GM23338 (cell line): ENCODE measurements at regions not wholly inside any gene's neighbourhood (a gene's known extent, or its start where the extent isn't known, plus 50 kb on each side); places are given as distances from the start of the nearest gene placed in this dataset.

ENCODE experiments used
- ATAC-seq: fragments of 200-7000 bp; cut with Tn5 transposase; 3 replicates; pipeline ENCODE4 v1.9.1; 2020
- DNase-seq: peaks from one replicate; pipeline ENCODE4 v3.0.0-alpha.2; 2015; ENCODE audit warnings: low spot score
- H2AFZ ChIP-seq: fragments of 200-600 bp; sonication (generic); 2 replicates; pipeline ENCODE4 v1.8.0; 2016; ENCODE audit warnings: antibody characterized with exemption, mild to moderate bottlenecking, moderate library complexity
- H3F3A ChIP-seq: fragments of 200-600 bp; sonication (generic); replicated peaks from 2 replicates; pipeline ENCODE4 v1.8.0; 2017; ENCODE audit warnings: antibody characterized with exemption, mixed run types, low read depth
- H3K27ac ChIP-seq: fragments of 200-600 bp; sonication (generic); 2 replicates; pipeline ENCODE4 v1.6.1; 2016; ENCODE audit warnings: low read depth
- H3K27me3 ChIP-seq: fragments of 200-600 bp; sonication (generic); 2 replicates; pipeline ENCODE4 v1.8.0; 2016; ENCODE audit warnings: mild to moderate bottlenecking, mixed run types, moderate library complexity; ENCODE audit not compliant: insufficient read depth
- H3K36me3 ChIP-seq: fragments of 200-600 bp; sonication (generic); 2 replicates; pipeline ENCODE4 v1.8.0; 2016; ENCODE audit warnings: mild to moderate bottlenecking; ENCODE audit not compliant: insufficient read depth
- H3K4me1 ChIP-seq: fragments of 200-600 bp; sonication (generic); 2 replicates; pipeline ENCODE4 v1.8.0; 2016; ENCODE audit warnings: mild to moderate bottlenecking, moderate library complexity; ENCODE audit not compliant: insufficient read depth
- H3K4me2 ChIP-seq: fragments of 200-600 bp; sonication (generic); 2 replicates; pipeline ENCODE4 v1.7.1; 2017; ENCODE audit warnings: mixed run types
- H3K4me3 ChIP-seq: fragments of 200-600 bp; sonication (generic); 2 replicates; pipeline ENCODE4 v1.6.1; 2016; ENCODE audit warnings: mixed run types
- H3K79me2 ChIP-seq: fragments of 200-600 bp; sonication (generic); replicated peaks from 2 replicates; pipeline ENCODE4 v1.8.0; 2017; ENCODE audit warnings: mild to moderate bottlenecking; ENCODE audit not compliant: insufficient read depth
- H3K9me2 ChIP-seq: fragments of 200-600 bp; sonication (generic); 2 replicates; pipeline ENCODE4 v1.8.0; 2017; ENCODE audit not compliant: insufficient read depth
- H4K20me1 ChIP-seq: fragments of 200-600 bp; sonication (generic); replicated peaks from 2 replicates; pipeline ENCODE4 v1.8.0; 2017; ENCODE audit warnings: mild to moderate bottlenecking; ENCODE audit not compliant: insufficient read depth
- H3K27ac Mint-ChIP-seq: 2 replicates; pipeline ENCODE4 v1.8.0; 2020; ENCODE audit warnings: inconsistent platforms, mild to moderate bottlenecking, moderate library complexity, mixed read lengths
- H3K27me3 Mint-ChIP-seq: 3 replicates; pipeline ENCODE4 v1.8.0; 2022; ENCODE audit warnings: low read depth, mild to moderate bottlenecking, moderate library complexity, mixed read lengths, inconsistent platforms; ENCODE audit not compliant: insufficient read depth, poor library complexity
- H3K36me3 Mint-ChIP-seq: 3 replicates; pipeline ENCODE4 v1.8.0; 2021; ENCODE audit warnings: low read depth, mild to moderate bottlenecking, inconsistent platforms, moderate library complexity, mixed read lengths
- H3K4me1 Mint-ChIP-seq: 3 replicates; pipeline ENCODE4 v1.8.0; 2020; ENCODE audit warnings: mild to moderate bottlenecking, inconsistent platforms, mixed read lengths
- H3K4me3 Mint-ChIP-seq: 3 replicates; pipeline ENCODE4 v1.8.0; 2021; ENCODE audit warnings: moderate library complexity, mild to moderate bottlenecking, inconsistent platforms, mixed read lengths
- H3K9me3 Mint-ChIP-seq: 3 replicates; pipeline ENCODE4 v1.8.0; 2020; ENCODE audit warnings: moderate library complexity, mild to moderate bottlenecking, inconsistent platforms, mixed read lengths
- CTCF ChIP-seq, 2 experiments: fragments of 200-600 bp in 1 of 2; sonication (generic) in 1 of 2; conservative IDR thresholded peaks; 2 replicates each; pipeline versions ENCODE4 v1.5.1 to v1.6.1; 2016 to 2017; ENCODE audit warnings: antibody characterized with exemption in 2 of 2, low read depth in 2 of 2, mild to moderate bottlenecking in 2 of 2, moderate library complexity in 1 of 2
- EZH2 ChIP-seq: fragments of 200-600 bp; sonication (generic); IDR thresholded peaks from one replicate; pipeline ENCODE4 v1.8.0; 2017; ENCODE audit warnings: antibody characterized with exemption, mild to moderate bottlenecking, low read depth; ENCODE audit not compliant: unreplicated experiment
- EZH2phosphoT487 ChIP-seq: fragments of 200-600 bp; sonication (generic); IDR thresholded peaks from one replicate; pipeline ENCODE4 v1.8.1; 2018; ENCODE audit warnings: antibody characterized with exemption; ENCODE audit not compliant: unreplicated experiment
- JUNB ChIP-seq: IDR thresholded peaks from one replicate; pipeline ENCODE4 v1.6.1; 2016; ENCODE audit warnings: antibody characterized with exemption; ENCODE audit not compliant: unreplicated experiment
- NANOG ChIP-seq: IDR thresholded peaks from 2 replicates; pipeline ENCODE4 v1.6.1; 2016; ENCODE audit warnings: antibody characterized with exemption, borderline replicate concordance
- TF ChIP-seq, protein P1 (sequence below): IDR thresholded peaks from 2 replicates; pipeline ENCODE4 v1.6.1; 2016; ENCODE audit warnings: antibody characterized with exemption
- TF ChIP-seq, protein P2 (sequence below): IDR thresholded peaks from one replicate; pipeline ENCODE4 v1.6.1; 2018; ENCODE audit warnings: antibody characterized with exemption; ENCODE audit not compliant: unreplicated experiment

- peaks cover 6% of the 10 kb centered on the region for H3K27me3 Mint-ChIP-seq
- H3K9me3 Mint-ChIP-seq = peaks cover 13% of the 10 kb centered on the region; the same call in 2 of the 3 replicates
These were observed 135.0 kb downstream of the TM9SF2 start for GRCh38 chr13:99636306-99636705.

GRCh38 chr13:99634672-99635071 lies 133.4 kb downstream of the TM9SF2 start:
- Histone ChIP-seq H3K27me3 (no peaks in the 10 kb centered on the region), H3K36me3 (no peaks in the 10 kb centered on the region), H4K20me1 (no peaks in the 10 kb centered on the region), H3K27ac (no peak overlapping the region), H3K4me3 (no peak overlapping the region), H3K4me2 (no peak overlapping the region), H2AFZ (no peak overlapping the region; the same call in 1 of the 2 replicates), H3K9me2 (no peaks in the 10 kb centered on the region), H3K79me2 (no peaks in the 10 kb centered on the region), H3F3A (no peaks in the 10 kb centered on the region), H3K4me1 (no peaks in the 10 kb centered on the region)
- DNase-seq (peak; percentile 19), ATAC-seq (no peak; the same call in 2 of the 3 replicates)
- Mint-ChIP-seq H3K36me3 (peaks cover 9% of the 10 kb centered on the region; the same call in 2 of the 3 replicates), H3K4me3 (no peak overlapping the region), H3K9me3 (peaks cover 13% of the 10 kb centered on the region; the same call in 2 of the 3 replicates), H3K27ac (no peak overlapping the region), H3K27me3 (peaks cover 8% of the 10 kb centered on the region), H3K4me1 (peaks cover 12% of the 10 kb centered on the region; the same call in 2 of the 3 replicates)
- TF ChIP-seq, protein P1, sequence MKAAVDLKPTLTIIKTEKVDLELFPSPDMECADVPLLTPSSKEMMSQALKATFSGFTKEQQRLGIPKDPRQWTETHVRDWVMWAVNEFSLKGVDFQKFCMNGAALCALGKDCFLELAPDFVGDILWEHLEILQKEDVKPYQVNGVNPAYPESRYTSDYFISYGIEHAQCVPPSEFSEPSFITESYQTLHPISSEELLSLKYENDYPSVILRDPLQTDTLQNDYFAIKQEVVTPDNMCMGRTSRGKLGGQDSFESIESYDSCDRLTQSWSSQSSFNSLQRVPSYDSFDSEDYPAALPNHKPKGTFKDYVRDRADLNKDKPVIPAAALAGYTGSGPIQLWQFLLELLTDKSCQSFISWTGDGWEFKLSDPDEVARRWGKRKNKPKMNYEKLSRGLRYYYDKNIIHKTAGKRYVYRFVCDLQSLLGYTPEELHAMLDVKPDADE = no peak

More at GRCh38 chr13:99636306-99636705, 135.0 kb downstream of the TM9SF2 start:
- no peaks in the 10 kb centered on the region for H3K4me1 ChIP-seq
- no peak overlapping the region for H3K4me2 ChIP-seq
- H3K36me3 ChIP-seq = no peaks in the 10 kb centered on the region
- H3K27ac ChIP-seq = no peak overlapping the region
- Mint-ChIP-seq H3K4me1 (peaks cover 4% of the 10 kb centered on the region; the same call in 2 of the 3 replicates), H3K4me3 (no peak overlapping the region), H3K36me3 (peaks cover 9% of the 10 kb centered on the region; the same call in 2 of the 3 replicates), H3K27ac (peak overlapping the region; percentile 5; the same call in 1 of the 2 replicates)
- H3F3A ChIP-seq = no peaks in the 10 kb centered on the region
- H3K27me3 ChIP-seq = no peaks in the 10 kb centered on the region
- no peak for DNase-seq
- H3K9me2 ChIP-seq = no peaks in the 10 kb centered on the region
- no peak for ATAC-seq
- no peak overlapping the region for H3K4me3 ChIP-seq
- TF ChIP-seq NANOG = no peak
- TF ChIP-seq EZH2phosphoT487 = no peak
- no peak for TF ChIP-seq EZH2
- TF ChIP-seq CTCF (conservative IDR thresholded peaks at IDR 0.05; ENCODE audit: low read depth in 2 of 2) = no peak
- TF ChIP-seq, protein P2, sequence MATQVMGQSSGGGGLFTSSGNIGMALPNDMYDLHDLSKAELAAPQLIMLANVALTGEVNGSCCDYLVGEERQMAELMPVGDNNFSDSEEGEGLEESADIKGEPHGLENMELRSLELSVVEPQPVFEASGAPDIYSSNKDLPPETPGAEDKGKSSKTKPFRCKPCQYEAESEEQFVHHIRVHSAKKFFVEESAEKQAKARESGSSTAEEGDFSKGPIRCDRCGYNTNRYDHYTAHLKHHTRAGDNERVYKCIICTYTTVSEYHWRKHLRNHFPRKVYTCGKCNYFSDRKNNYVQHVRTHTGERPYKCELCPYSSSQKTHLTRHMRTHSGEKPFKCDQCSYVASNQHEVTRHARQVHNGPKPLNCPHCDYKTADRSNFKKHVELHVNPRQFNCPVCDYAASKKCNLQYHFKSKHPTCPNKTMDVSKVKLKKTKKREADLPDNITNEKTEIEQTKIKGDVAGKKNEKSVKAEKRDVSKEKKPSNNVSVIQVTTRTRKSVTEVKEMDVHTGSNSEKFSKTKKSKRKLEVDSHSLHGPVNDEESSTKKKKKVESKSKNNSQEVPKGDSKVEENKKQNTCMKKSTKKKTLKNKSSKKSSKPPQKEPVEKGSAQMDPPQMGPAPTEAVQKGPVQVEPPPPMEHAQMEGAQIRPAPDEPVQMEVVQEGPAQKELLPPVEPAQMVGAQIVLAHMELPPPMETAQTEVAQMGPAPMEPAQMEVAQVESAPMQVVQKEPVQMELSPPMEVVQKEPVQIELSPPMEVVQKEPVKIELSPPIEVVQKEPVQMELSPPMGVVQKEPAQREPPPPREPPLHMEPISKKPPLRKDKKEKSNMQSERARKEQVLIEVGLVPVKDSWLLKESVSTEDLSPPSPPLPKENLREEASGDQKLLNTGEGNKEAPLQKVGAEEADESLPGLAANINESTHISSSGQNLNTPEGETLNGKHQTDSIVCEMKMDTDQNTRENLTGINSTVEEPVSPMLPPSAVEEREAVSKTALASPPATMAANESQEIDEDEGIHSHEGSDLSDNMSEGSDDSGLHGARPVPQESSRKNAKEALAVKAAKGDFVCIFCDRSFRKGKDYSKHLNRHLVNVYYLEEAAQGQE = no peak
- TF ChIP-seq JUNB = no peak
- H3K79me2 ChIP-seq = no peaks in the 10 kb centered on the region
- no peak overlapping the region for H2AFZ ChIP-seq
- H4K20me1 ChIP-seq = no peaks in the 10 kb centered on the region
